GM12878 (cell line): ENCODE measurements at regions not wholly inside any gene's neighbourhood (a gene's known extent, or its start where the extent isn't known, plus 50 kb on each side); places are given as distances from the start of the nearest gene placed in this dataset.

Experiments
- BRCA1 ChIP-seq: IDR thresholded peaks from 2 replicates; pipeline ENCODE4 v1.6.1; 2011; ENCODE audit warnings: low read depth, low read length, improper control_type of control experiment
- CEBPB ChIP-seq, 2 experiments: fragments of 150-350 bp in 1 of 2; IDR thresholded peaks; 2 replicates each; pipeline ENCODE4 v1.6.1; 2012 to 2014; ENCODE audit warnings: low read depth in 2 of 2, low read length in 2 of 2, borderline replicate concordance in 1 of 2, inconsistent platforms in 1 of 2
- CTCF ChIP-seq, 3 experiments: IDR thresholded peaks in 2 of 3; conservative IDR thresholded peaks in 1 of 3; 2 replicates each; pipeline ENCODE4 v1.5.1; 2011; ENCODE audit warnings: low read depth in 3 of 3, low read length in 3 of 3, mild to moderate bottlenecking in 3 of 3, control low read depth in 2 of 3, moderate library complexity in 2 of 3, inconsistent platforms in 1 of 3, mixed read lengths in 1 of 3; ENCODE audit not compliant: control insufficient read depth in 2 of 3, insufficient read depth in 1 of 3; ENCODE audit errors: extremely low read depth in 1 of 3
- E2F4 ChIP-seq: IDR thresholded peaks from 2 replicates; pipeline ENCODE4 v1.6.1; 2012; ENCODE audit warnings: low read depth, low read length, improper control_type of control experiment
- EP300 ChIP-seq, 2 experiments: fragments of 150-350 bp in 1 of 2; IDR thresholded peaks; 2 replicates each; pipeline ENCODE4 v1.6.1; 2011 to 2012; ENCODE audit warnings: low read depth in 2 of 2, low read length in 2 of 2, borderline replicate concordance in 1 of 2, improper control_type of control experiment in 1 of 2, inconsistent platforms in 1 of 2; ENCODE audit not compliant: control insufficient read depth in 1 of 2
- POLR2A ChIP-seq: IDR thresholded peaks from 2 replicates; pipeline ENCODE4 v1.6.1; 2011; ENCODE audit warnings: low read depth, mild to moderate bottlenecking, low read length
- POU2F2 ChIP-seq: IDR thresholded peaks from 3 replicates; pipeline ENCODE4 v1.6.1; 2011; ENCODE audit warnings: low read depth, mild to moderate bottlenecking, low read length, borderline replicate concordance
- RCOR1 ChIP-seq: conservative IDR thresholded peaks from 2 replicates; pipeline ENCODE4 v1.6.1; 2012; ENCODE audit warnings: low read depth, low read length, improper control_type of control experiment
- SIN3A ChIP-seq: IDR thresholded peaks from 2 replicates; pipeline ENCODE4 v1.6.1; 2012; ENCODE audit warnings: low read depth, low read length, improper control_type of control experiment
- SP1 ChIP-seq: IDR thresholded peaks from one replicate; pipeline ENCODE4 v1.6.1; 2011; ENCODE audit warnings: low read depth, low read length
- TCF7 ChIP-seq: IDR thresholded peaks from 2 replicates; pipeline ENCODE4 v1.6.1; 2014; ENCODE audit warnings: antibody characterized with exemption, borderline replicate concordance
- USF1 ChIP-seq: IDR thresholded peaks from 2 replicates; pipeline ENCODE4 v1.6.1; 2011; ENCODE audit warnings: borderline replicate concordance, low read depth, mild to moderate bottlenecking, moderate library complexity, mixed read lengths, low read length; ENCODE audit not compliant: insufficient read depth; ENCODE audit errors: extremely low read length
- USF2 ChIP-seq: IDR thresholded peaks from 2 replicates; pipeline ENCODE4 v1.6.1; 2011; ENCODE audit warnings: low read depth, low read length, improper control_type of control experiment, borderline replicate concordance

- TF ChIP-seq CTCF (IDR thresholded peaks at IDR 0.05 in 2 of 3, conservative IDR thresholded peaks at IDR 0.05 in 1 of 3; ENCODE audit: control insufficient read depth in 2 of 3, extremely low read depth in 1 of 3, insufficient read depth in 1 of 3, low read depth in 3 of 3, low read length in 3 of 3) (no peak), POLR2A (no peak), SIN3A (no peak), E2F4 (no peak), SP1 (no peak), TCF7 (no peak), CEBPB (IDR thresholded peaks at IDR 0.05; ENCODE audit: borderline replicate concordance in 1 of 2, low read depth in 2 of 2, low read length in 2 of 2) (no peak), BRCA1 (no peak), USF2 (no peak), EP300 (IDR thresholded peaks at IDR 0.05; ENCODE audit: borderline replicate concordance in 1 of 2, control insufficient read depth in 1 of 2, low read depth in 2 of 2, low read length in 2 of 2) (no peak), USF1 (no peak), POU2F2 (no peak), RCOR1 (no peak)
These were observed 296.5 kb downstream of the LMO7 start for GRCh38 chr13:75932636-75933035.
